GM19463 (cell line): ENCODE measurements at regions not wholly inside any gene's neighbourhood (a gene's known extent, or its start where the extent isn't known, plus 50 kb on each side); places are given as distances from the start of the nearest gene placed in this dataset.

Source experiments
- ATAC-seq: cut with Tn5 transposase; IDR thresholded peaks from one replicate; pipeline ENCODE4 v1.9.1; 2021; ENCODE audit warnings: mild to moderate bottlenecking, moderate library complexity; ENCODE audit not compliant: unreplicated experiment

GRCh38 chr9:89891221-89891590 lies 286.4 kb downstream of the GADD45G start:
- ATAC-seq: no peak

- no peak for ATAC-seq
These were observed 286.9 kb downstream of the GADD45G start for GRCh38 chr9:89891591-89892304.

- no peak for ATAC-seq
These were observed 288.1 kb downstream of the GADD45G start for GRCh38 chr9:89892920-89893319.

- ATAC-seq: no peak
These were observed 289.1 kb downstream of the GADD45G start for GRCh38 chr9:89893886-89894285.

- ATAC-seq: no peak
These were observed 292.1 kb downstream of the GADD45G start for GRCh38 chr9:89896806-89897340.

- no peak for ATAC-seq
These were observed 294.8 kb downstream of the GADD45G start for GRCh38 chr9:89899573-89899972.

GRCh38 chr9:89901920-89902319 lies 297.1 kb downstream of the GADD45G start:
- no peak for ATAC-seq

GRCh38 chr9:89902450-89903140 lies 297.8 kb downstream of the GADD45G start:
- no peak for ATAC-seq

- no peak for ATAC-seq
These were observed 298.3 kb downstream of the GADD45G start for GRCh38 chr9:89903141-89903475.

- ATAC-seq: no peak
These were observed 301.0 kb downstream of the GADD45G start for GRCh38 chr9:89905606-89906338.

- no peak for ATAC-seq
These were observed 307.2 kb downstream of the GADD45G start for GRCh38 chr9:89911721-89912604.

- no peak for ATAC-seq
These were observed 307.8 kb downstream of the GADD45G start for GRCh38 chr9:89912605-89912953.

- no peak for ATAC-seq
These were observed 310.4 kb downstream of the GADD45G start for GRCh38 chr9:89915187-89915586.

GRCh38 chr9:89916001-89916597 lies 311.3 kb downstream of the GADD45G start:
- no peak for ATAC-seq

- ATAC-seq: no peak
These were observed 313.0 kb downstream of the GADD45G start for GRCh38 chr9:89917861-89918260.

- ATAC-seq: peak; percentile 53
These were observed 314.4 kb downstream of the GADD45G start for GRCh38 chr9:89919171-89919681.

GRCh38 chr9:89920131-89920530 lies 315.3 kb downstream of the GADD45G start:
- no peak for ATAC-seq

GRCh38 chr9:89920951-89921350 lies 316.1 kb downstream of the GADD45G start:
- no peak for ATAC-seq

- no peak for ATAC-seq
These were observed 317.3 kb downstream of the GADD45G start for GRCh38 chr9:89922099-89922498.

- no peak for ATAC-seq
These were observed 318.4 kb downstream of the GADD45G start for GRCh38 chr9:89923174-89923573.
